HepG2 (cell line): ENCODE measurements at regions not wholly inside any gene's neighbourhood (a gene's known extent, or its start where the extent isn't known, plus 50 kb on each side); places are given as distances from the start of the nearest gene placed in this dataset.

ENCODE experiments used
- ATAC-seq: fragments of 200-7000 bp; cut with Tn5 transposase; 3 replicates; pipeline ENCODE4 v1.9.1; 2020; ENCODE audit warnings: mild to moderate bottlenecking, moderate library complexity
- BruUV-seq: library from RNA; stranded (reverse); fragments of 400-500 nt; replicated peaks from 2 replicates; lab custom pipeline; 2021; lab: Mats Ljungman, UMichigan
- CTCF ChIA-PET: fragments of 300-600 bp; formaldehyde crosslinking; extraction: SDS; loops from one replicate; lab custom pipeline; 2021; ENCODE audit warnings: low total read pairs, inconsistent platforms, low intra/inter-chr PET ratio; lab: Yijun Ruan, JAX
- POLR2A ChIA-PET: fragments of 350-600 bp; sonication (Branson Sonifier 250); formaldehyde crosslinking; loops from one replicate; lab custom pipeline; 2020; ENCODE audit warnings: antibody characterized with exemption, inconsistent platforms; lab: Yijun Ruan, JAX
- DNase-seq: peaks from one replicate; pipeline ENCODE4 v3.0.0-alpha.2; 2015; ENCODE audit warnings: low spot score
- FAIRE-seq: peaks from 3 replicates; lab custom pipeline; 2011; peaks lifted over from hg19 to GRCh38; lab: Jason Lieb, UNC
- H2AFZ ChIP-seq: one replicate; pipeline ENCODE4 v1.6.1; 2011; ENCODE audit warnings: low read length, inconsistent platforms
- H3K27ac ChIP-seq: fragments of 300-600 bp; 3 replicates; pipeline ENCODE4 v1.8.0; 2011; ENCODE audit warnings: mixed run types, mild to moderate bottlenecking, mixed read lengths, low read length, inconsistent platforms; ENCODE audit not compliant: insufficient read depth; ENCODE audit errors: extremely low read length
- H3K27me3 ChIP-seq, 2 experiments: fragments of 200-600 bp in 1 of 2; 2 replicates in 1 of 2; 3 replicates in 1 of 2; pipeline versions ENCODE4 v1.6.0 to v1.8.0; 2011; ENCODE audit warnings: low read length in 2 of 2, mild to moderate bottlenecking in 2 of 2, moderate library complexity in 2 of 2, inconsistent platforms in 1 of 2; ENCODE audit not compliant: insufficient read depth in 2 of 2, control insufficient read depth in 1 of 2
- H3K36me3 ChIP-seq, 2 experiments: fragments of 200-600 bp in 1 of 2; replicated peaks in 1 of 2; 2 replicates in 1 of 2; 3 replicates in 1 of 2; pipeline versions ENCODE4 v1.5.1 to v1.8.0; 2011; ENCODE audit warnings: low read length in 2 of 2, inconsistent platforms in 1 of 2; ENCODE audit not compliant: insufficient read depth in 2 of 2, control insufficient read depth in 1 of 2
- H3K4me1 ChIP-seq: 2 replicates; pipeline ENCODE4 v1.5.1; 2012; ENCODE audit warnings: low read length, inconsistent platforms; ENCODE audit not compliant: insufficient read depth
- H3K4me2 ChIP-seq: 2 replicates; pipeline ENCODE4 v1.6.0; 2011; ENCODE audit warnings: low read depth, low read length, inconsistent platforms
- H3K4me3 ChIP-seq, 3 experiments: fragments of 200-600 bp in 1 of 3; sonication (generic), shearing (Covaris generic) in 1 of 3; replicated peaks in 1 of 3; 2 replicates each; pipeline ENCODE4 v1.5.1; 2011 to 2016; ENCODE audit warnings: low read length in 3 of 3, inconsistent platforms in 2 of 3, low read depth in 2 of 3, mild to moderate bottlenecking in 2 of 3, control low read depth in 1 of 3, mixed read lengths in 1 of 3; ENCODE audit not compliant: insufficient read depth in 1 of 3
- H3K79me2 ChIP-seq: one replicate; pipeline ENCODE4 v1.6.1; 2011; ENCODE audit warnings: low read length, inconsistent platforms; ENCODE audit not compliant: insufficient read depth
- H3K9ac ChIP-seq: 2 replicates; pipeline ENCODE4 v1.6.0; 2011; ENCODE audit warnings: mild to moderate bottlenecking, low read depth, low read length, inconsistent platforms; ENCODE audit not compliant: insufficient read depth
- H3K9me3 ChIP-seq: 2 replicates; pipeline ENCODE4 v1.5.1; 2012; ENCODE audit warnings: mild to moderate bottlenecking, low read length
- H4K20me1 ChIP-seq: 2 replicates; pipeline ENCODE4 v1.6.0; 2011; ENCODE audit warnings: inconsistent platforms, mild to moderate bottlenecking, low read length, moderate library complexity; ENCODE audit not compliant: insufficient read depth
- CEBPG ChIP-seq: IDR thresholded peaks from 2 replicates; pipeline ENCODE4 v1.6.1; 2016
- RFX1 ChIP-seq: fragments of 450-650 bp; IDR thresholded peaks from 2 replicates; pipeline ENCODE4 v1.6.1; 2017
- SUZ12 ChIP-seq: fragments of 150-350 bp; IDR thresholded peaks from 2 replicates; pipeline ENCODE4 v1.6.1; 2014; ENCODE audit warnings: low read depth, low read length
- TRIM24 ChIP-seq: sonication (generic); formaldehyde crosslinking; IDR thresholded peaks from 2 replicates; pipeline ENCODE4 v1.8.0; 2022; ENCODE audit warnings: mild to moderate bottlenecking, missing genetic modification reagents
- TSC22D2 ChIP-seq: sonication (generic); formaldehyde crosslinking; IDR thresholded peaks from 2 replicates; pipeline ENCODE4 v1.5.1; 2020; ENCODE audit warnings: missing genetic modification reagents, mild to moderate bottlenecking, borderline replicate concordance
- WGBS: methylation state at CpG from one replicate; pipeline ENCODE4 v1.1.6; 2017; ENCODE audit warnings: low lambda C conversion rate; 5-methylcytosine and 5-hydroxymethylcytosine counted together
- in situ Hi-C: cut with HindIII; loops from 2 replicates; pipeline ENCODE4 v1.10.0; 2017; ENCODE audit warnings: low pct_unique_long_range_greater_than_20kb; ENCODE audit not compliant: extremely low pct_ligation_motif_present
- intact Hi-C: fragments of 100-400 bp; cut with micrococcal nuclease; formaldehyde crosslinking; loops from one replicate; pipeline ENCODE4 v1.10.0; 2022; ENCODE audit not compliant: unreplicated experiment
- TF ChIP-seq, protein P1 (sequence below): sonication (generic); formaldehyde crosslinking; IDR thresholded peaks from 2 replicates; pipeline ENCODE4 v1.5.1; 2020; ENCODE audit warnings: mild to moderate bottlenecking, missing genetic modification reagents, moderate library complexity
- TF ChIP-seq, protein P2 (sequence below): sonication (generic); formaldehyde crosslinking; IDR thresholded peaks from 2 replicates; pipeline ENCODE4 v1.4.0; 2020; ENCODE audit warnings: missing genetic modification reagents
- TF ChIP-seq, protein P3 (sequence below): sonication (generic); formaldehyde crosslinking; IDR thresholded peaks from 2 replicates; pipeline ENCODE4 v1.5.0; 2020; ENCODE audit warnings: mild to moderate bottlenecking, missing genetic modification reagents, borderline replicate concordance

DNA sequence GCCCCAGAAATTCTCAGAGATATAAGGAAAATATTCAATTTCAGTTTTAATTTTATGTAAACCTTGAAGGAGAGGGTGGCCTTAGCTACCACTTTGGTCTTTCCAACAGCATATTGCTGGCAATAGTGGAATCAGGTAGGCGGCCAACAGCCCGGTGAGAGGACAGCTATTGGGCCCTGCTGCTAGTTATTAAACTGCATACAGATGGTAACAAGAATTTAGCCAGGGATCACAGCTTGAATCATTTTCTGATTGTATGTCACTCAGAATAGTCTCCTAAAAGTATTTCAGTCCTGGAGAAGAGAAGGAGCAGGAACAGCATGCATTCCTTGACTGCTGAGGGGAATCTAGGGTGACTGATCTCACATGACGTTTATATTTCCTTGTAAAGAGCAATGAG, 261.4 kb upstream of the SMIM30 start (continued):
- TF ChIP-seq, protein P1, sequence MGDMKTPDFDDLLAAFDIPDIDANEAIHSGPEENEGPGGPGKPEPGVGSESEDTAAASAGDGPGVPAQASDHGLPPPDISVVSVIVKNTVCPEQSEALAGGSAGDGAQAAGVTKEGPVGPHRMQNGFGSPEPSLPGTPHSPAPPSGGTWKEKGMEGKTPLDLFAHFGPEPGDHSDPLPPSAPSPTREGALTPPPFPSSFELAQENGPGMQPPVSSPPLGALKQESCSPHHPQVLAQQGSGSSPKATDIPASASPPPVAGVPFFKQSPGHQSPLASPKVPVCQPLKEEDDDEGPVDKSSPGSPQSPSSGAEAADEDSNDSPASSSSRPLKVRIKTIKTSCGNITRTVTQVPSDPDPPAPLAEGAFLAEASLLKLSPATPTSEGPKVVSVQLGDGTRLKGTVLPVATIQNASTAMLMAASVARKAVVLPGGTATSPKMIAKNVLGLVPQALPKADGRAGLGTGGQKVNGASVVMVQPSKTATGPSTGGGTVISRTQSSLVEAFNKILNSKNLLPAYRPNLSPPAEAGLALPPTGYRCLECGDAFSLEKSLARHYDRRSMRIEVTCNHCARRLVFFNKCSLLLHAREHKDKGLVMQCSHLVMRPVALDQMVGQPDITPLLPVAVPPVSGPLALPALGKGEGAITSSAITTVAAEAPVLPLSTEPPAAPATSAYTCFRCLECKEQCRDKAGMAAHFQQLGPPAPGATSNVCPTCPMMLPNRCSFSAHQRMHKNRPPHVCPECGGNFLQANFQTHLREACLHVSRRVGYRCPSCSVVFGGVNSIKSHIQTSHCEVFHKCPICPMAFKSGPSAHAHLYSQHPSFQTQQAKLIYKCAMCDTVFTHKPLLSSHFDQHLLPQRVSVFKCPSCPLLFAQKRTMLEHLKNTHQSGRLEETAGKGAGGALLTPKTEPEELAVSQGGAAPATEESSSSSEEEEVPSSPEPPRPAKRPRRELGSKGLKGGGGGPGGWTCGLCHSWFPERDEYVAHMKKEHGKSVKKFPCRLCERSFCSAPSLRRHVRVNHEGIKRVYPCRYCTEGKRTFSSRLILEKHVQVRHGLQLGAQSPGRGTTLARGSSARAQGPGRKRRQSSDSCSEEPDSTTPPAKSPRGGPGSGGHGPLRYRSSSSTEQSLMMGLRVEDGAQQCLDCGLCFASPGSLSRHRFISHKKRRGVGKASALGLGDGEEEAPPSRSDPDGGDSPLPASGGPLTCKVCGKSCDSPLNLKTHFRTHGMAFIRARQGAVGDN (CRISPR knock-in tag), result no peak
- TF ChIP-seq TSC22D2 (CRISPR knock-in tag), result no peak

DNA sequence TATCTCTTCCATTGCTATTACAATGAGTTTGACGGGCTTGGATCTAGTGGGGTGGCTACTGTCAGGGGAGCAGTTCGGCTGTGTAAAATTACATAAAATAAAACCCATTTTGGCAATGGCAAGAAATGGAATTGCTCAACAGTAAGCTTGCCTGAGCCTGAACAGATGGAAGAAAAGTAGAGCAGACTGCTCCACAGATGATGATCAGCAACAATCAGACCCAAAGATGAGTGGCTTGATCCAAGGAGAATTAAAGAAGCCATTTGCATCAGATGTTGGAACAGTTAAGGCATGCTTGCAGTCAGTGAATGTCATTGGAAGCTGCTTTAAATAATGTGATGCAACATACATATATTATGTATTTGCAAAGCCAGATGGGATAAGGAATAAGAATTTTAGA, 256.6 kb upstream of the SMIM30 start:
- no peaks in the 10 kb centered on the region for H3K9me3 ChIP-seq
- FAIRE-seq (no peak), DNase-seq (no peak), ATAC-seq (no peak)
- 0% methylated on average over 2 of the region's 2 CpGs for whole genome bisulfite sequencing
- ChIA-PET CTCF (no interaction called here), POLR2A (no interaction called here)
- no TSS peak for BruUV-seq
- in situ Hi-C loops, result no loop called here
- no peak overlapping the region for H2AFZ ChIP-seq
- TF ChIP-seq CEBPG (CRISPR knock-in tag), result no peak
- TF ChIP-seq, protein P2, sequence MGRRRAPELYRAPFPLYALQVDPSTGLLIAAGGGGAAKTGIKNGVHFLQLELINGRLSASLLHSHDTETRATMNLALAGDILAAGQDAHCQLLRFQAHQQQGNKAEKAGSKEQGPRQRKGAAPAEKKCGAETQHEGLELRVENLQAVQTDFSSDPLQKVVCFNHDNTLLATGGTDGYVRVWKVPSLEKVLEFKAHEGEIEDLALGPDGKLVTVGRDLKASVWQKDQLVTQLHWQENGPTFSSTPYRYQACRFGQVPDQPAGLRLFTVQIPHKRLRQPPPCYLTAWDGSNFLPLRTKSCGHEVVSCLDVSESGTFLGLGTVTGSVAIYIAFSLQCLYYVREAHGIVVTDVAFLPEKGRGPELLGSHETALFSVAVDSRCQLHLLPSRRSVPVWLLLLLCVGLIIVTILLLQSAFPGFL (CRISPR knock-in tag), result no peak
- TF ChIP-seq SUZ12, result no peak
- TF ChIP-seq, protein P3, sequence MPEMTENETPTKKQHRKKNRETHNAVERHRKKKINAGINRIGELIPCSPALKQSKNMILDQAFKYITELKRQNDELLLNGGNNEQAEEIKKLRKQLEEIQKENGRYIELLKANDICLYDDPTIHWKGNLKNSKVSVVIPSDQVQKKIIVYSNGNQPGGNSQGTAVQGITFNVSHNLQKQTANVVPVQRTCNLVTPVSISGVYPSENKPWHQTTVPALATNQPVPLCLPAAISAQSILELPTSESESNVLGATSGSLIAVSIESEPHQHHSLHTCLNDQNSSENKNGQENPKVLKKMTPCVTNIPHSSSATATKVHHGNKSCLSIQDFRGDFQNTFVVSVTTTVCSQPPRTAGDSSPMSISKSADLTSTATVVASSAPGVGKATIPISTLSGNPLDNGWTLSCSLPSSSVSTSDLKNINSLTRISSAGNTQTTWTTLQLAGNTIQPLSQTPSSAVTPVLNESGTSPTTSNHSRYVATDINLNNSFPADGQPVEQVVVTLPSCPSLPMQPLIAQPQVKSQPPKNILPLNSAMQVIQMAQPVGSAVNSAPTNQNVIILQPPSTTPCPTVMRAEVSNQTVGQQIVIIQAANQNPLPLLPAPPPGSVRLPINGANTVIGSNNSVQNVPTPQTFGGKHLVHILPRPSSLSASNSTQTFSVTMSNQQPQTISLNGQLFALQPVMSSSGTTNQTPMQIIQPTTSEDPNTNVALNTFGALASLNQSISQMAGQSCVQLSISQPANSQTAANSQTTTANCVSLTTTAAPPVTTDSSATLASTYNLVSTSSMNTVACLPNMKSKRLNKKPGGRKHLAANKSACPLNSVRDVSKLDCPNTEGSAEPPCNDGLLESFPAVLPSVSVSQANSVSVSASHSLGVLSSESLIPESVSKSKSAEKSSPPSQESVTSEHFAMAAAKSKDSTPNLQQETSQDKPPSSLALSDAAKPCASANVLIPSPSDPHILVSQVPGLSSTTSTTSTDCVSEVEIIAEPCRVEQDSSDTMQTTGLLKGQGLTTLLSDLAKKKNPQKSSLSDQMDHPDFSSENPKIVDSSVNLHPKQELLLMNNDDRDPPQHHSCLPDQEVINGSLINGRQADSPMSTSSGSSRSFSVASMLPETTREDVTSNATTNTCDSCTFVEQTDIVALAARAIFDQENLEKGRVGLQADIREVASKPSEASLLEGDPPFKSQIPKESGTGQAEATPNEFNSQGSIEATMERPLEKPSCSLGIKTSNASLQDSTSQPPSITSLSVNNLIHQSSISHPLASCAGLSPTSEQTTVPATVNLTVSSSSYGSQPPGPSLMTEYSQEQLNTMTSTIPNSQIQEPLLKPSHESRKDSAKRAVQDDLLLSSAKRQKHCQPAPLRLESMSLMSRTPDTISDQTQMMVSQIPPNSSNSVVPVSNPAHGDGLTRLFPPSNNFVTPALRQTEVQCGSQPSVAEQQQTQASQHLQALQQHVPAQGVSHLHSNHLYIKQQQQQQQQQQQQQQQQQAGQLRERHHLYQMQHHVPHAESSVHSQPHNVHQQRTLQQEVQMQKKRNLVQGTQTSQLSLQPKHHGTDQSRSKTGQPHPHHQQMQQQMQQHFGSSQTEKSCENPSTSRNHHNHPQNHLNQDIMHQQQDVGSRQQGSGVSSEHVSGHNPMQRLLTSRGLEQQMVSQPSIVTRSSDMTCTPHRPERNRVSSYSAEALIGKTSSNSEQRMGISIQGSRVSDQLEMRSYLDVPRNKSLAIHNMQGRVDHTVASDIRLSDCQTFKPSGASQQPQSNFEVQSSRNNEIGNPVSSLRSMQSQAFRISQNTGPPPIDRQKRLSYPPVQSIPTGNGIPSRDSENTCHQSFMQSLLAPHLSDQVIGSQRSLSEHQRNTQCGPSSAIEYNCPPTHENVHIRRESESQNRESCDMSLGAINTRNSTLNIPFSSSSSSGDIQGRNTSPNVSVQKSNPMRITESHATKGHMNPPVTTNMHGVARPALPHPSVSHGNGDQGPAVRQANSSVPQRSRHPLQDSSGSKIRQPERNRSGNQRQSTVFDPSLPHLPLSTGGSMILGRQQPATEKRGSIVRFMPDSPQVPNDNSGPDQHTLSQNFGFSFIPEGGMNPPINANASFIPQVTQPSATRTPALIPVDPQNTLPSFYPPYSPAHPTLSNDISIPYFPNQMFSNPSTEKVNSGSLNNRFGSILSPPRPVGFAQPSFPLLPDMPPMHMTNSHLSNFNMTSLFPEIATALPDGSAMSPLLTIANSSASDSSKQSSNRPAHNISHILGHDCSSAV (CRISPR knock-in tag), result no peak
- TF ChIP-seq RFX1, result no peak
- no peak for TF ChIP-seq TRIM24 (CRISPR knock-in tag)
- intact Hi-C loops, result no loop called here
- no peak overlapping the region for H3K9ac ChIP-seq
- H3K4me3 ChIP-seq, result no peak overlapping the region
- H3K4me2 ChIP-seq, result no peak overlapping the region
- H3K27me3 ChIP-seq, result no peaks in the 10 kb centered on the region
- no peaks in the 10 kb centered on the region for H3K4me1 ChIP-seq
- H3K27ac ChIP-seq, result no peak overlapping the region
- H3K36me3 ChIP-seq, result no peaks in the 10 kb centered on the region
- no peaks in the 10 kb centered on the region for H3K79me2 ChIP-seq
- H4K20me1 ChIP-seq, result no peaks in the 10 kb centered on the region
